Activated CD8-positive, alpha-beta memory T cell treated with anti-CD3 and anti-CD28 coated beads for 36 hours (primary cell): ENCODE measurements at regions not wholly inside any gene's neighbourhood (a gene's known extent, or its start where the extent isn't known, plus 50 kb on each side); places are given as distances from the start of the nearest gene placed in this dataset.

Experiments
- CTCF ChIA-PET: fragments of 350-600 bp; sonication (Branson Sonifier 250); formaldehyde crosslinking; loops from one replicate; lab custom pipeline; 2021; ENCODE audit warnings: antibody characterized with exemption; lab: Charles Lee
- POLR2A ChIA-PET: fragments of 350-600 bp; sonication (Branson Sonifier 250); formaldehyde crosslinking; loops from one replicate; lab custom pipeline; 2021; ENCODE audit warnings: antibody characterized with exemption; lab: Charles Lee

DNA sequence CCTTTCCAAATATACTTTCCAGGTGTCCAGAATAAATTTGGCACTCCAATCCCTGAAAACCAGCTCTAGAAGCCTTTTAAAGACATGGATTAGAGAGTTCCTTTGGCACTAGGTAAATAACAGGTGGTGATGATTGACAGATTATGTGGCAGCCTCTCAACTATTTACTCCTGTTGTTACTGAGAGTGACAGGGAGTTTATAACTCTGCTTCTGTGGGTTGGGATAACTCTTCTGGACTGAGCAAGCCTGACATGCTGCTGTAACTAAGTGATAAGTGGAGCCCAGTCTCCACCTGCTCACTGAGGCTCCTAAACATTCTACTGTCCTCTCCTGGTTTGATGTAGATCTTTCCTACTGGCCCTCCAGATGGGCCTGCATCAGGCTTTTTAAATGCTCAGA is 693.2 kb upstream of the FTMT start:
- CTCF ChIA-PET = no interaction called here

DNA sequence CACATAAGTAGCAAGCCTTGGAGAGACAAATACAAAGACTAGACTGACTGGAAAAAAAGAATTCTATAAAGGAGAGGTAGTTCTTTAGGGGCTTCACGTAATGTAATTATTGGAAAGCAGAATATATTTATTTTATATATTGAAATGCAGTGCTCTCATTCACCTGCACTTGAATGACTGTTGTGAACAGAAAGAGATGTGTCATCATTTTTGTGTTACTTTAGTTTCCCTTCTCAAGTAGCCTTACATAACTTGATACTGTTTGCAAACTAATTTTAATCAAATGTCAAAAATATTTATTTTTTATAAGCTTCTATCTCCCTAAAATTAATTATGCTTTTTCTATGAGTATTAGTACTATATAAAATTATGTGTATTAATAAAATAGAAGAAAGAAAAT is 691.1 kb upstream of the FTMT start:
- CTCF ChIA-PET = no interaction called here

More for the DNA sequence above, 693.2 kb upstream of the FTMT start:
- POLR2A ChIA-PET = no interaction called here

GRCh38 chr5:121164632-121165031 is 687.0 kb upstream of the FTMT start:
- ChIA-PET POLR2A (no interaction called here), CTCF (no interaction called here)

More for the DNA sequence above, 691.1 kb upstream of the FTMT start:
- POLR2A ChIA-PET = no interaction called here

- ChIA-PET CTCF (no interaction called here), POLR2A (no interaction called here)
These were observed 680.3 kb upstream of the FTMT start for GRCh38 chr5:121171361-121171760.

DNA sequence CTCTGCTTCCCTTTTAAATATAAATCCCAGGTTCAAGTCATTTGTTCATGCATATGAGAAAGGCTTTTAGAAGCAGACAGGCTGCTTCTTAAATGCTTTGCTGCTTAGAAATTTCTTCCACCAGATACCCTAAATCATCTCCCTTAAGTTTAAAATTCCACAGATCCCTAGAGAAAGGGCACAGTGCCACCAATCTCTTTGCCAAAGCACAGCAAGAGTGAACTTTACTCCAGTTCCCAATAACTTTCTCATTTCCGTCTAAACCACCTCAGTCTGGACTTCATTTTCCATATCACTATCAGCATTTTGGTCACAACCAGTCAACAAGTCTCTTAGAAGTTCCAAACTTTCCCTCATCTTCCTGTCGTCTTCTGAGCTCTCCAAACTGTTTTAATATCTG is 679.8 kb upstream of the FTMT start:
- POLR2A ChIA-PET = no interaction called here
- CTCF ChIA-PET = no interaction called here

DNA sequence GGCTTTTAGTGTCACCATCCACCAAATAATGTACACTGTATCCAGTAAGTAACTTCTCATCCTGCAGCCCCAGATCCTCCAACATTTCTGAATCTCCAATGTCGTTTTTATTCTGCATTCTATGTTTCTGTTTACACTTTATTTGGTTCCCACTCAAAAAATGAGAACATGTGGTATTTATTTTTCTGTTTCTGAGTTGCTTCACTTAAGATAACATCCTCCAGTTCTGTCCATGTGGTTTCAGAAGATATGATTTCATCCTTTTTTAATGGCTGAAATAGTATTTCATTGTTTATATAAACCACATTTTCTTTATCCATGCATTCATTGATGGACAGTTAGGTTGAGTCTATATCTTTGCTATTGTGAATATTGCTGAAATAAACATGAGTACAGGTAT is 677.3 kb upstream of the FTMT start:
- ChIA-PET CTCF (no interaction called here), POLR2A (no interaction called here)

DNA sequence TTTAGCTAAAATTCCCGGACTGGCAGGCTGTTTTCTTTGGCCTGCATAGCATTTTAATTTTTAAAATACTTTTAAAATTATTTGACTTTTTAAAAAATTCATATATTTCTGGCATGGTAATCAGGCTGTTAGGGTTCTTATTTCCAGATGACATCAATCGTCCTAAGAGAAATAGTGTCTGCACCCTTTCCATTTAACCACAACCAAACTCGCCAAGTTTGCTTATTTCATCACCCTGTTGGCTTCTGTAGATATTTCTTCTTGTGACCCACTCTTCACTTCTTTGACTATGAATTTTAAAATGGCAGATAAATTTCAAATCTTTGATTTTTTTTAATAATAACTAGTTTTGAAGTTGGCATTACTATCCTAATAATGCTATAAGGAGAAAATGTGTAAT is 675.7 kb upstream of the FTMT start:
- ChIA-PET POLR2A (no interaction called here), CTCF (no interaction called here)

DNA sequence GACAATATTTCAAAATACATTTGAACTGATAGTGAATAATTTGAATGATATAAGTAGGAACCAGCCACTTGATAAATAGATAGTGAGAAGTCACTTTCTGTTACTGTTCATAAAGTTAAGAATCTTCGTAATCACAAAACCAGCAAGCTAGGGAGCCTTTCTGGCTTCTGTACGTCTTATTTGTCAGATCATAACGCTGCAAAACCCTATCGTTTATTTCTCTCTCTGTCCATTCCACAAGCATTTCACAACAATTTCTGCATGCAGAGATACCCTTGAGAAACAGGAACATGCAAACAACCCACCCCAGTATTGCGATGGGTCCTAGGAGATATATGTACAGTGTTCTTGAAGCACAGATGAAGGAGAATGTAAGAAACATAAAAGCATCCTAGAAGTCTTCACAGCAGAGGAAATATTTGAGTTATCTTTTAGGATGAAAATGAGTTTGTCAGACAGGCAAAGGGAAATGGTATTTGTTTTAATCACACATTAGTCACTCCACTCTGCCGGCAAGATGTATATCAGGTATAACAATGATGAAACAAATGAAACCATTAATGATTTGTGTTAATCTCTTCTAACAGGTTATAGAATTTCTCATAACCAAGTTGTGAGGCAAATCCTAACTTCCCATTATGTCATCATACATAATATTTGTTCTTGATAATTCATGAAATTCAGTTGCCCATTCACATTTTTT is 668.7 kb upstream of the FTMT start:
- ChIA-PET POLR2A (no interaction called here), CTCF (no interaction called here)

DNA sequence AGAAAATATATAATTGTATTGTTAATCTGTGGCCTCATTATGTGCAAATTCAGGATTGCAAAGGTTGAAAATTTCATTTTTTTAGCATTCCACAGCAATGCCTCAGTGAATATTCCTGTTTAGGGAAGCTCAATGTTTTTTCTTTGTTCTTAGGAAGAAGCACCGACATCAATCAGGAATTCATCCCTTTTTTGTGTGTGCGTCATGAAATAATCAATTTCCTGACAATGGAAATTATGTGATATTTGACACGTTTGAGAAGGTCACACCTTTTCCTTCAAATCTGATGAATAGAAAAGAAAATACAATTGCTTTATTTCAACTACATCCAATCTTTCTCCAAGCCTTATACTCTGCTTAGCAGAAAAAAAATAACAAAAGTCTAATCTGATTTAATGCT is 662.8 kb upstream of the FTMT start:
- ChIA-PET POLR2A (no interaction called here), CTCF (no interaction called here)

DNA sequence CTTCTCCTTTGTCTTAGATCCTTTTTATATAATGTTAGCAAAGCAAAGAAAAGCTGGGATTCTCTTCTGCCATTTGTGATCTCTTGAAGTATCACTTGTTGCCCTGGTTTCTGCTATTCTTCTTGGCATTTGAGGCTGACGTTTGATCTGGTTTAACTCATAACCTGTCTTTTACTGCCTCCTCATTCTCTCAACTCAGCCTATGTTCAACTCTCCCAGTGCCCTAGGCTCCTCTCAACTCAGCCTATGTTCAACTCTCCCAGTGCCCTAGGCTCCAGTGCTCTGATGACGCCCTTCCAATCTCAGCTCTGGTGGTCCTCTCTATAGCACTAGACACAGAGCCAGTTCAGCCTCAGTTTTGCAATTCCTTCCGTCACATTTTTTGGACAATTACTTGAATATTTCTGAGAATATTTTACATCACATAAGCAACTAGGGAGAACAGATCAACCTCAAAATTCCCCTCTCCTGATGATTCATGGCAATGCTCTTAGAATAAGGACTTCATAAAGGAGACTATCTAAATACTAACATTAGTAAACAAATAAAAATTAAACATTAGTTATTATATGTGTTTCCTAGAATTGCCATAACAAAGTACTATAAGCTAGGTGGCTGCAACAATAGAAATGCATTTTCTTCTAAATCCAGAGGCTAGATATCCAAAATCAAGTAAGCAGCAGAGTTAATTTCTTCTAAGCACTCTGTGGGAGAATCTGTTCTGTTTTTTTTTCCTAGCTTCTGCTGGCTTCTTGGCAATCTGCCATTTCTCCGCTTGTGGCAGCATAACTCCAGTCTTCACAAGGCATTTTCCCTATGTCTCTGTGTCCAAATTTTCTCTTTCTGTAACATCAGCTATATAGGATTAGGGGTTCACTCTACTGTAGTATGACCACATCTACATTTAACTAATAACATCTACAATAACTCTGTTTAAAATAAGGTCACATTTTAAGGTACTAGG is 662.1 kb upstream of the FTMT start:
- POLR2A ChIA-PET = no interaction called here
- CTCF ChIA-PET = no interaction called here

DNA sequence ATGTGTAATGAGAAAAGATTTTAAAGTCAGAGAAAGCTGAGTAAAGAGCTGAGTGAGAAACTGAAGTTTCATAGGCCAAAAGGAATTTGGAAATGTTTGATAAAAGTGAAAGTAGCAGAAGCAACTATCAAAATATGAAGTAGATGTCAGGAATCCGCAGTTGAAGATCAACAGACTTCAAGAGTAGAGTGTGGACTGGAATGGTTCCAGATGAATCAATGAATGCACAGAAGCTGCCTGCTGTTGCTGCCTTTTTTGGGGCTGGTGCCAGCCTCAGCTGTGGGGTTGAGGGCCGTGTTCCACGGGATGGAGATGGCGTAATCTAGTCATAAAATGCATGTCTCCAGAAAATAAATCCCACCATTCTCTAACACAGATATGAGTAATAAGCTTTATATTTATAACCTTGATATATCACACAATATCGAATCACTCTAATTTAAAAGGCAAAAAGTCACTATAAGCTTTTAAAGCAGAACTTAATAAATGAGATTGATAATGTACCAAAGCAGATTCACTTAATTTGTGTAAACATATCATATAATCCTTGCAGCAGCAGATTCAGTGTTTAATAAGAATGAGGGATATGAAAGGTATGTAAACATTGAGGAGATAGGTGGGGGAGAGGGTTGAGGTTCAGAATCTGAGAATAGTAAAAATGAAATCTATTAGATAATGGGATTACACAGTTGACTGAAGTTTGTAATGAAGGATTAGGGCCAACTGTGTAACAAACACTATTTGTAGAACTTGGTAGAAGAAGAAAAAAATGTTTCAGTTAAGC is 652.3 kb upstream of the FTMT start:
- POLR2A ChIA-PET = no interaction called here
- CTCF ChIA-PET = no interaction called here

DNA sequence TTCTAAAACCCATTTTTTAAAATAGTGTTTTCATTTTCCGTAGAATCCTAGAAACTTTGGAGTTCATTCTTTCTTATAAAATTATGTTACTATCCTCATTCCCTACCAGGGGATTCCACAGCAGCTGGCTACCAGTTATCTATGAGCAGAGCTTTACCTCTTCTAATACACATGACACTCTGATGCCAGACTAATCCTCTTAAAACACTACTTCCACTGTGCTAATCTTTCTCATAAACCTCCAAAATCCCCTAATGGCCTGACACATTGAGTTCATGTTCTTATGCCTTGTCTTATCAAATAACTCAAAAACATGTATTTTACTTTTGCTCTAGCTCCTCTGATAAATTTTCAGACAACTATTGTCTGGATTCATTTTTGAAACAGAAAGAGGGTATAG is 633.6 kb upstream of the FTMT start:
- POLR2A ChIA-PET = no interaction called here
- CTCF ChIA-PET = no interaction called here

GRCh38 chr5:121221483-121221882 is 630.2 kb upstream of the FTMT start:
- CTCF ChIA-PET = no interaction called here
- POLR2A ChIA-PET = no interaction called here

GRCh38 chr5:121226765-121227164 is 624.9 kb upstream of the FTMT start:
- POLR2A ChIA-PET = no interaction called here
- CTCF ChIA-PET = no interaction called here

DNA sequence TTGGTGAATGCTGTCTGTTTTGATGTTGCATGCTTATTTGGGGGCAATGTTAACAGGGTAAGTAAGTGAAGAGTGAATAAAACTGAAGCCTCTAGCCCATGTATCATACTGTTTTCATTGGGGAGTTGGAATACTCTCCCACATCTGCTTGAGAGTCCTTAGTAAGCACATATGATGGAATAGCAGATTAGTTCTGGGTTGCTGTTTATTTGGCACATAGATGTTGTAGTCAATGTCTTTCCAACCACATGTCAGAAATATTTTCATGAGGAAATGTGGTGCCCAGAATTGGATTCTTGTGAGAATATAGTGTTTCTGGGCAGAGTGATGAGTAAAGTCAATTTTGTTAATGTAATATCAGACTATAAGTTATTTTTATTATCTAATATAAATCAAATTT is 611.7 kb upstream of the FTMT start:
- CTCF ChIA-PET = no interaction called here
- POLR2A ChIA-PET = no interaction called here

GRCh38 chr5:121246971-121247370 is 604.7 kb upstream of the FTMT start:
- POLR2A ChIA-PET = no interaction called here

DNA sequence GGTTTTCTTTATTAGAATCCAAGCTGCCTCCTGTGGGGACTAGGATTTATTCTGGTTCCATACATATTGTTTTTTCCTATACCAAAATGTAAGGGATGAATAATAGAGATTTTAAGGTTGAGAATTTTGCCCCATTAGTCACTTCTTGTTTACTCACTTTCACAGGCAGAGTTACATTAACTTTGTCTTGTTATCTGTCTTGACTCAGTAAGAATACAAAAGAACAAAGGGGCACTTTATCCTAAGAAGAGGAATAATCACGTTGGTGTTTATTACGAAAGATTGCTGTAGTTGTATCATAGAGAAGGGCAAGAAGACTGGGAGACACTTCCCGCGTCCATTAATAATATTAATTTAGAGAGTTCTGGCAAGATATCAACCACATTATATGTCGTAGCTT is 599.7 kb upstream of the FTMT start:
- ChIA-PET CTCF (no interaction called here), POLR2A (no interaction called here)

More at GRCh38 chr5:121246971-121247370, 604.7 kb upstream of the FTMT start:
- CTCF ChIA-PET = no interaction called here

- CTCF ChIA-PET = no interaction called here
- POLR2A ChIA-PET = no interaction called here
These were observed 594.1 kb upstream of the FTMT start for GRCh38 chr5:121257621-121258020.

GRCh38 chr5:121263456-121263855 is 588.2 kb upstream of the FTMT start:
- CTCF ChIA-PET = no interaction called here
- POLR2A ChIA-PET = no interaction called here

DNA sequence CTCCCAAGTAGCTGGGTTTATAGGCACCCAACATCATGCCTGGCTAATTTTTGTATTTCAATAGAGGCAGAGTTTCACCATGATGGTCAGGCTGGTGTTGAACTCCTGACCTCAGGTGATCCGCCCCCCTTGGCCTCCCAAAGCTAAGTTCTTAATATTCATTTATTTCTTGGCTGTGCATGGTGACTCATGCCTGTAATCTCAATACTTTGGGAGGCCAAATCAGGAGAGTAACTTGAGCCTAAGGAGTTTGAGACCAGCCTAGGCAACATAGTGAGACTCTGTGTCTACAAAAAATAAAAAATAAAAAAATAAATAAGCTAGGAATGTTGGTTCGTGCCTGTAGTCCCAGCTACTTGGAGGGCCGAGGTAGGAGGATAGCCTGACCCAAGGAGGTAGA is 587.1 kb upstream of the FTMT start:
- ChIA-PET POLR2A (no interaction called here), CTCF (no interaction called here)
